GM18868 (cell line): ENCODE measurements at regions not wholly inside any gene's neighbourhood (a gene's known extent, or its start where the extent isn't known, plus 50 kb on each side); places are given as distances from the start of the nearest gene placed in this dataset.

Experiments used
- ATAC-seq: cut with Tn5 transposase; IDR thresholded peaks from one replicate; pipeline ENCODE4 v1.9.1; 2021; ENCODE audit warnings: mild to moderate bottlenecking, moderate library complexity; ENCODE audit not compliant: unreplicated experiment

DNA sequence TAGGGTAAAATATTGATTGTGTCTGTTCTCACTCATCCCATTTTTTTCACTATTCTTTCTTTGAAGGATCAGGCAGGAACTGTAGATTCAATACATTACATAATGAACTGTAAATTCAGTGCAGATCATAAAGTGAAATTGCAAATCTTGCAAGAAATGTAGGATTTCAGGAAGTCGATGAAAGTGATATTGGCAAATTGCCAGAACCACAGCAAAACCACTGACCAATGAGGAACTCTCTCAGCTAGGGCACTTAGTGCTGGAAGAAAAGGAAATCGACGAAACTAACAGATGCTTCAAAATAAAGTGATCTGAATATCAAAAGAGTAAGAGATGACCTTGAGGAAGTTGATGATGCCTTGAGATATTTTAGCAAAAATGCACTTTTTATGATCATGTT lies 157.6 kb downstream of the AACS start:
- ATAC-seq: no peak

DNA sequence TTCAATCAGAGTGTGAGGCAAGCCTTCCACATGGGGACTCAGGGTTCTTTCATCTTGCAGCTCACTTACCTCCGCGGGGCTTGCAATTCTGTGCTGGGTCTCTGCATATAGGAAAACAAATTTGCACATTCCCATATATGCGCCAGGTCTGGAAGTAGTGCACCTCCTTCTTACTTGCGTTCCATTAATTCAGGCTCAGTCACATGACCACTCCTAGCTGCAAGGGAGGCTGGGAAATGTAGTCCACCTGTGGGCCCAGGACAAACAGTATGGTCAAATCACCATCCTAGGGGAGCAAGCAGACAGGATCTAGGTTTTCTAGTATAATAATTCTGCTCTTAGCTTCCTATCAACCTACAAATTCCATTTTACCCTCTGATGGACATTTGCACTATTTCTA lies 160.4 kb downstream of the AACS start:
- ATAC-seq: no peak

- ATAC-seq: no peak
Measured at GRCh38 chr12:125228519-125229260, 163.5 kb downstream of the AACS start.

GRCh38 chr12:125229878-125230530 lies 164.8 kb downstream of the AACS start:
- no peak for ATAC-seq

DNA sequence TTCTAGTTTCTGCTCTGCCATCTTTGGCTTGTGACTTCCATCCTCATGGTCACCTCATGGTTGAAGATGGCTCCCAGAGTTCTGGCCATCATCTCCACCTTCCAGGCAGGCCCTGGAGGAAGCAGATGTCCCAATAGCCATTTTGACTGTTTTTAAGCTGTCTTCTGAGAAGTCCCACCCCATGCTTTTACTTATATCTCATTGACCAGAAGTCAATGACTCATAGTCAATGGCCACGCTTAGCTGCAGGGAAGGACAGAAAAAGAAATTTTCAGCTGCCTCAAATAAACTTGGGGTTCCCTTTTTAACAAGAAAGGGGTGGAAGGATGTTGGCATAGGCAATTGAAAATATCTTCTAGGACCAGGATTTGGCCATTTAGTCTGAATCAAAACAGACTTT lies 168.1 kb downstream of the AACS start:
- ATAC-seq: no peak

DNA sequence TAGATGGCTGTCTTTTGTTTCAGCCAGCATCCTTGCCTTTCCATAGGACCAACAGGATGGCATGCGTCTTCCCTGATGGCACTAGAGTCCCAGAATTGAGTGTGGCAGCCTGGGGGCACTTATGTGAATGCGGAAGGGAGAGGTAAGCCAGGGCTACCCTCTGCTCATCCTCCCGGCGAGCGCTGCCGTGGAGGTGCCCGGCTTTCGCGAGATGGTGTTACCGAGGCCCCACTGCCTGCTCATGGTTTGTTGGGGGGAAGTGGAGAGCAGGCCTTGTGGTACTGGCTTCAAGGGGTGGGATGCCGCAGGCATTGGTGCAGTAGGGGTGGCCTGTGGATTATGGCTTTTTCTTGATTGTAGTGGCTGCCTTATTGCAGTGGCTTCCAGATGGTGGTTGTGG lies 174.3 kb downstream of the AACS start:
- no peak for ATAC-seq

DNA sequence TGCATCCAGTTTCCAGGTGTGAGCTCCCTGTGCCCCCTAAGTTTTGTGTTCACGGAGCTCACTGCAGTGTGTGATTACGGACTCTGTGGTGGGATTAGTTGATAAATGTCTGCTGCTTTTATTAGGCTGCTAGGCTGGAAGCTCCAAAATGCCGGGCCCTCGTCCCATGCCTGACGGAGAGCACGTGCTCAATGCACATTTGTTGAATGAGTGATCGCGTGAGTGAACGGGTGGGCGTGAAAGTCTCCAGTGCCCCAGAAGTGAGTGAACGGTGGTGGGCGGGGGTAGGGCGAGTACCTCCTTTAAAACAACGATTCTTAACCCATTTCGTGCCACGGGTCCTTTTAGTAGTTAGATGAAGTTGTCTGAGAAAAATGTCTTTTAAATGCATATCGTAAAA lies 175.5 kb downstream of the AACS start:
- ATAC-seq: no peak

GRCh38 chr12:125243811-125244210 lies 178.6 kb downstream of the AACS start:
- ATAC-seq: no peak

DNA sequence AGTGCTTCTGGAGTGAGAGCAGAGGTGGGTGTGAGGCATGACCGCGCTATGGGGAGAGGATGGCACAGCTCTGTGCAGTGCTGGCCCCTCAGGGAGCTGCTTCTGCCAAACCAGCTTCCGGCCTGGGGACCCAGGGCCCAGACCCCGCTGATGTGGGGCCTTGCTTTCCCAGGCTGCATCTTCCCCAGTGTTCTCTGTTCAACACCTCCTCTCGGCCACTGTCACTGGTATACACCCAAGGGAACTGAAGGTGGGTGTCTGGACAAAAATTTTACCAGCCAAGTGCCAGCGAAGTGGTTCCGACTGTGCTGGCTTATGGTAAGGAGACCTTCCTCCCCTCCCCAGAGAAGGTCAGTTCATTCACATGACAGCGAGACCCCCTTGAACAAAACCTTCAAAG lies 179.1 kb downstream of the AACS start:
- no peak for ATAC-seq

DNA sequence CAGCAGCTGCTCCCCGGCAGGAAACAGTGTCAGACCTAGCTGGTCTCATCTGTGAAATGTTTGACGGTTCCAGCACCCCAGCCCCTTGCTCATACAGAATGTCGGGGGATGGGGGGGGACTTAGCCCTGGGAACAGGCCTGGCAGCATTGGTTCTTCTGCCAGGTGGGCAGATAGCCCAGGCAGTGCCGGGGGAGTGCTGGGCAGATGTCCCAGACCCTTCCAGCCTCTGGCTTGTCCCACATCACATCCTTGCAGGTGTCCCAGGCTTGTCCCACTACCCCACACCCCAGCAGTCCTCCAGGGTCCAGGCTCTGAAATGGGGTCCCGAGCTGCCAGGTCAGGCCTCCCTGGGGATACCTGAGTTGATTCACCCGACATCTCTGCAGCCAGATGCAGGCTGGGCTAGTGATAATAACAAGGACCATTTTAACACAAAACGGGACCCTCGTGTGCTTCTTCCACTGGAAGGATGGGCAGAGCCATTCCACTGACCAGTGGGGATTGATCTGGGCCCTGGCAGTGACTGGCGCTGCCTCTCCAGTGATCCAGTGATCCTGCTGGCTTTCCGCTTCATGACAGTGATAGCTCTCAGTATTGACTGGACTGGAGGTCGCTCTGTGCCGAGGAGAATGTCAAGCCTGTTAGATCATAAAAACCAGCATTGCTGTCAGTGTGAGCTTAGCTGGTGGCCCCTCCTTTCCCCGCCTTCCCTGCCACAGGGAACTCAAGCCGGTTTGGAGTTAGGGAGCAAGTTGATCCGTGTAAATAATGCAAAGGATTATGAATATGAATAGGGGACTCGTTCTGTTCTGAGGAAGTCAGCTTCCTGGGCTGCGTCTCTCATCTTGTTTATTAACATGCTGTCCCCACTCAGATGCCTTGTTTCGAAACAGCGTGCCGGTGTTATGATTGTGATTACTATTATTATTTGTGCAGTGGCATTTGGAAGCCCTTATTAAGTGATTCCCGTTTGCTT lies 180.6 kb downstream of the AACS start:
- no peak for ATAC-seq

- no peak for ATAC-seq
Measured at GRCh38 chr12:125247477-125247876, 182.2 kb downstream of the AACS start.

DNA sequence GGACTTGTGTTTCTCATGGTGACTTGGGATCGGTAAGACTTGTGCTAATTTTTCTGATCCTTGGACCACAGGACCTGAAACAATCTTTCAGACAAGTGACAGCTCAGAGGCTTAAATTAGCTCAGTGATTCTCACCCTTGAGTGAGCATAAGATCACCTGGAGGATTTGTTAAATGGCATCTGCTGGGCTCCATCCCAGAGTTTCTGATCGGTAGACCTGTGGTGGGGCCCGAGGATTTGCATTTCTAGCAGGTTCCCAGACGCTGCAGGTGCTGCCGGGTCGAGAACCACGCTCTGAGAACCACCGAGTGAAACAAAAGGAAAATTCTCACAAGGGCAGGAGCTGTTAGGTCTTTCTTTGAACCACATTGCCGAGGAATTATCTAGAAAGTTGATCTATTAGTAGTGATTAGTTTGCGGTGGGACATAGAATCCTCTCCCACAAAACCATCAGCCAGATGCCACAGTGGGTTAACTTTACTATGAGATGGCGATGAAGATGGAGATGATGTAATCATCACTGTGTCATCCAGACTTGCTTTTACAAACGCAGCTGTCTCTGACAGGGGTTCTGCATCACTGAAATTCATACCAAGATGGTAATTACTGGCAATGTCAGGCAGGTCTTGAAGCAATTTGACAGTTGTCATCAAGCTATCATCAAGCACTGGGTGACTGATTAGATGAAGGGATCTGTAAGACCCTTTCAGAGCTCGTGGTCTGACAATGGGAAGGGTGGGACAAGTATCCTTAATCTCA lies 184.0 kb downstream of the AACS start:
- no peak for ATAC-seq

DNA sequence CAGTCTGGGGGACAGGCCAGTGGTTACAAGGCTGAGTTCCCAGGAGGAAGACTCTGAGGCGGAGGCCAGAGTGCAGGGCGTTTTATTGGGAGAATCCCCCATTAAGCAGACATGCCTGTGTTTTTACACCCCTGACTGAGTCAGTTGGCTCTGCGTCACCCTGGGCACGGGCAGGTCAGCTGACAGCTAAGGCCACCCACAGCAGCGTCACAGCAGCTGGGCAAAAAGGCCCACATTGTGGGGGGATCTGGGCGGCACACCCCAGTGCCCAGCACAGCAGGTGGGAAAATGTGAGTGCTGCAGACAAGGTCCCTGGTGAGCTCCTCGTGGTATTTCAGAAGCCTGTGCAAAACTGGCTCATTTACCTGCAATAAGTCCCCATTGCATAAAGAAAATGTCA lies 184.7 kb downstream of the AACS start:
- no peak for ATAC-seq

DNA sequence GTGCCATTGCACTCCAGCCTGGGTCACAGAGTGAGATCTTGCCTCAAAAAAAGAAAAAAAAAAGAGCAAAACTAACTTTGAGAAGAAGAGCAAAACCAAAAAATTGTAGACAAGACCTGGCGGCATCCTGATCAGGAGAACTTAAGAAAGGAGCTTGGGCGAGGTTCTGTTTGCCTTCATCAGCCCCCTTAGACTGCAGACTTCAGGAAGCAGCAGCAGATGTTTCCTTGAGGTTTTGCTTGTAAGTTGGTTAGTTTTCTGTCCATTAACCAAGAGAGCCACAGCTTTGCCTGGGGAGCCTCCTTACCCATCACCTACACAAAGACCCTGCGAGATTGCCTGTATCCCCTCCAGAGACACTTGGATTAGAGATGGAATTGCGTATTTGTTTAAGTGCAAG lies 189.0 kb downstream of the AACS start:
- no peak for ATAC-seq

DNA sequence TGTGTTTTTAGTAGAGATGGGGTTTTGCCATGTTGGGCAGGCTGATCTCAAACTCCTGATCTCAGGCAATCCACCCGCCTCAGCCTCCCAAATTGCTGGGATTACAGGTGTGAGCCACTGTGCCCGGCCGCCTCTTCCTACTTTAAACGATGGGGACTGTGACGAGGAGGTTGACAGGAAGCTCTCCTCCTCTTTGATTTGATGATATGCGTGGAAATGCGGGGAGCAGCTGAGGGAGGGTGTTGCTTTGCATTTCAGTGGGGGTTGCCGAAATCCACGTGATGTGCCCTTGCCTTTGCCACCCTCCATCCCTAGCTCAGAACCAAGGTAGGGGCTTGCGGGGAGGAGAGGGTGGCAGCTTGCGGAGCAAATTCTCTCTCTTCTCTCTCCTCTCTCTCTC lies 189.6 kb downstream of the AACS start:
- no peak for ATAC-seq

DNA sequence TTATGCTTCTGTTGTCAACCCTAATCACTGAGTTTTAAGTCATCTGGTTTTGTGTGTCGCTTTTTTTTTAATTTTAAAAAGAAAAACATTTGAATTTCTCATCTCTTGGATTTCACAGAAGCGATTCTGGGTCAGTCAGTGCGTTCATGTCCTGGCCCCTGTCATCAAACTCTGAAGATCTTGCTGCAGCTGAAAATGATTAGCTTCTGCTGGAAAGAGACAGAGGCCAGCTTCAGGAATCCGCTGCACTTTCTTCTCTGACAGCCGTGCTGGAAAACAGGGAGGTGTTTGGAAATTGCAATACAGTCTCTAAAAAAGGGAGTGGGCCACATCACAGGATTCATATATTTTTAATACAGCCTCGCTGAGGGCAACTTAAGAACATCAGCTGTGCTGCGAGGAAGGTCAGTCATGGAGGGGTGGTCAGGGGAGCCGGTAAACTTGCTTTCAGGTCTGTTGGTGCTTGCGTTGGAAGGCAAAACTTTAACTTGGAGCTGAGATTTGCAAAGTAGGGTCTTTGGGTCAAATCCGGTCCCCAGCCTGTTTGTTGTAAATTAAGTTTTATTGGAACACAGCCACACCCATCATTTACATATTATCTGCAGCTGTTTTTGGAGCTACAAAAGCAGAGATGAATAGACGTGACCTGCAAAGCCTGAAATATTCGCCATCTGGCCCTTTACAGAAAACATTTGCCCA lies 190.8 kb downstream of the AACS start:
- no peak for ATAC-seq

GRCh38 chr12:125256634-125256936 lies 191.3 kb downstream of the AACS start:
- ATAC-seq: no peak

DNA sequence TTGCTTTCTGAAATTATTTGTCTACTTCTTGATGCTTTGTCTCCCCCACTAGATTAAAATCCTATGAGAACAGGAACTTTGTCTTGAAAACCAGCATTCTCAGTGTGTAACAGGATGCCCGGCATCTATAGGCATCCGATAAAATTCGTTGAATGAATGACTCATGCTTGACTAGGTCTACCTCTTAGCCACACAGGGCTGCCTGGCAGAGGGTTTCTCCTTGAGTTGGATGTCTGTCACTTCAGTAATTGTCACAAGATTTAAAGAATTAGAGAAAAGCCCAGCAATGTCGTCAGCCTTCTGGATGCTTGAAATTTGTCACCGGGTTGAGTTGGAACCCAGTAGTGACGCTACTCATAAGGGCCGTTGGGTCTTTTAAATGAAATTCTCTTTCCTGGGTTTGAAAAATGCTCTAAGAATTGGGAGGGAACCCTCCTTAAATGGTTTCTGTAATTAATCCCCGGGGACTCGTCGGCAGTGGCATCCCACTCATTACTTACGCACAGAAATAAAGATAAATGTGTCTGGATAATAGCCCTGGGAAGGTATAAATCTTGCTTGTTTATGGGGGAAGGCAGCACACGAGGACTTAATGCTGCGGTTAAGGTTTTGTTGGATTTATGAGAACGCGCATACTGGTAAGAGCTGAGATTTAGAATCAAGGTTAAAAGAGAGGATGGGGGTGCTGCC lies 194.1 kb downstream of the AACS start:
- ATAC-seq: no peak

- no peak for ATAC-seq
Measured at GRCh38 chr12:125262851-125263250, 197.6 kb downstream of the AACS start.

DNA sequence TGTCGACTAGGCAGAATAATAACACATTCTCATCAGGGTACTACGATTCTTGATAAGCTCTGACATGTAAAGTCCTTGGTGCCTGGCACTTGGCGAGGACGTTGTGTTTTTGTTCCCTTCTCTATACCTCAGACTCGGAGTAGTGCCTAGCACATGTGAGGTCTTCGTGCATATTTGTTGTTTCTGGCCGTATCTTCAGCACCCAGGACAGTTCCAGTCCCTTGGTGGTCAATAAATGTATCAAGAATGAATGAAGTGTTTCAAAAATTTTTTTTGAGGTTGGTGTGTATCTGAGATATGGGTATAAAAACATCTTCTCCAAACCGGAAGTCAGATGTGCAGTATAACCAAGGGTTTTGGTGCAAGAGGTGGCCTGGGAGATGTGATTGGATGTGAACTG lies 198.2 kb downstream of the AACS start:
- ATAC-seq: no peak
